ENCODE measurements at regions not wholly inside any gene's neighbourhood (a gene's known extent, or its start where the extent isn't known, plus 50 kb on each side); places are given as distances from the start of the nearest gene placed in this dataset.

DNA sequence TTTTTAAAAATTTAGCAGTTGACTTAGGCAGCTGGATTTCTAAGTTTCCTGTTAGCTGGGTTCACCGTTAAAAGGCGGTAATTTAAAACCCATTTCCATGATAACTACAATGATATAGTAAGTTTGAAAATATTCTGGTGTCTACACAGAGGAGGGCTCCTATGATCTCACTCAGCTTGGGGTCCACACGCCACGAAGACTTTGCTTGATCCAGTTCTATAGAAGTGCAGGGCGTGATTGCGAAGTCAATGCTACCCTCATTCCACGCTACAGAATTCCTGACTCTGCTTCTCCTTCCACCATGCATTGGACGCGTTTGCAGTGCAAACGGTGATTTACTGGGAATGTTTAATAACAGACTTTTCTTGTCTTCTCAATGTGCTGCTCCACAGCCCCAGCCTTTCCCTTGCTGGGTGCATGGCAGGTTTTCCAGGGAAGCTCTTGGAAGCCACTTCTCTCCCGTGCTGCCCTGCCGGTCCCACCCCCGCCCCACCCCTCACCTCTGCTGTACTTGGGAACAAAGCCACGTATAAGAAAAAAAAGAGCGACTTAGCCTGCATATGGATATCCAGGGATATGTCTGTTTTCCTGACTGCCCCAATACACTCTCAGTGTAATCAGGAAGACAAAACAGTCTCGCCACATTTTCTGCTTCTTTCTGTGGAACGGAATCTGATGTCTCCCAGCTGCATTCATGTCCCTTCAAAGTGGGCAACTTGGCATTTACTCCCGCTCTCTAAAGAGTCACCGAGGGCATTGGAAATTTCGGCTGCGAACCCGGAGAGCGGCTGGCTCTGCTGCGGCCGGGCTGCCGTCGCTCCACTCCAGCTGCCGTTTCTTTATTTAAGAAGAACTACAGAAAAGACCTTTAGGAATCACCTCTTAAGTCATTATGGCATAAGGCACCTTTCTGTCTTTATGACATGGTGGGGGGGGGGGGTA is 434.4 kb upstream of the MGMT start:
- DNase-seq (ENCODE audit: low read depth), result no peak
- H3K4me3 ChIP-seq (replicated peaks; ENCODE audit: low read depth, low read length), result no peak overlapping the region
- TF ChIP-seq, protein P1, sequence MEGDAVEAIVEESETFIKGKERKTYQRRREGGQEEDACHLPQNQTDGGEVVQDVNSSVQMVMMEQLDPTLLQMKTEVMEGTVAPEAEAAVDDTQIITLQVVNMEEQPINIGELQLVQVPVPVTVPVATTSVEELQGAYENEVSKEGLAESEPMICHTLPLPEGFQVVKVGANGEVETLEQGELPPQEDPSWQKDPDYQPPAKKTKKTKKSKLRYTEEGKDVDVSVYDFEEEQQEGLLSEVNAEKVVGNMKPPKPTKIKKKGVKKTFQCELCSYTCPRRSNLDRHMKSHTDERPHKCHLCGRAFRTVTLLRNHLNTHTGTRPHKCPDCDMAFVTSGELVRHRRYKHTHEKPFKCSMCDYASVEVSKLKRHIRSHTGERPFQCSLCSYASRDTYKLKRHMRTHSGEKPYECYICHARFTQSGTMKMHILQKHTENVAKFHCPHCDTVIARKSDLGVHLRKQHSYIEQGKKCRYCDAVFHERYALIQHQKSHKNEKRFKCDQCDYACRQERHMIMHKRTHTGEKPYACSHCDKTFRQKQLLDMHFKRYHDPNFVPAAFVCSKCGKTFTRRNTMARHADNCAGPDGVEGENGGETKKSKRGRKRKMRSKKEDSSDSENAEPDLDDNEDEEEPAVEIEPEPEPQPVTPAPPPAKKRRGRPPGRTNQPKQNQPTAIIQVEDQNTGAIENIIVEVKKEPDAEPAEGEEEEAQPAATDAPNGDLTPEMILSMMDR (IDR thresholded peaks at IDR 0.05; ENCODE audit: low read length, missing control alignments), result no peak

DNA sequence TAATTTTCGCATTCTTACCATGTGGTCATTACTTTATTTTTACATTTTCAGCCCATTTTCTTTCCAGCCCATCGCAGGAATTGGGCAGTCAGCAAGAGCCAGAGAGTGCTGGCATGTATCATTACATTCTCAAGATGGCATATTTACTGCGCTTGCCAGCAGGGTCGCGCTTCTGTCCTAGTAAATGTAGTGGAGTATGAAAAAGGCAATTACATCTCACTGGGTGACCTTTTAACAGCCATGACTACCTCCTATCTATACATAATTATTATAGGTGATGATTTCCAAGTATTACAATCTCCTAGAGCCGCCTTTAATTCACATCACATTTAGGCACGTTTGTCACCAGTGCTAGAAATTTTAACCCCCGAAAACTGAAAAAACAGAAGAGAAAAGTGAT is 433.7 kb upstream of the MGMT start:
- DNase-seq (ENCODE audit: low read depth), result no peak
- no peak overlapping the region for H3K4me3 ChIP-seq (replicated peaks; ENCODE audit: low read depth, low read length)
- TF ChIP-seq, protein P1 (IDR thresholded peaks at IDR 0.05; ENCODE audit: low read length, missing control alignments), result no peak

DNA sequence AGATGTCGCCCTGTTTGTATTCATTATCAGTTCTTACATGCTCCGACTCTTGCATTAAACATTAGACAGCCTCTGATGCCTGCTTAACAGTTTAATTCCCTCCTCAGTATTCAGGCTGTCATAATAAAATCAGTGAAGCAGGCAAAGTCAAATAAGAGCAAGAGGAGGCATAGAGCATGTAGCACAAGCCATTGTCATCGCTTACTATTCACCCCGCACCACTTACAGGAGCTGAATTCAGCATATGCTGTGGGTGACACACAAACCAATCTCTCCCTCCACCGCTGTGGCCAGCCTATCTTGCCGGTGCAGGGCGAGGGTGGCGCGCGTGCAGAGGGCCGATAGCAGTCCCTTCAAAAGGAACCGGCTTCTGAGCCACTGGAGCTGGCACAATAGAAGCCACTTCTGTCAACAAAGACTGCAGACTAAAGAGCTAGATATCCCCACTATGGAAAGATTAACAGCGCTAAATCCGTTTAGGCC is 433.2 kb upstream of the MGMT start:
- no peak overlapping the region for H3K4me3 ChIP-seq (replicated peaks; ENCODE audit: low read depth, low read length)
- DNase-seq (ENCODE audit: low read depth), result no peak
- TF ChIP-seq, protein P1 (IDR thresholded peaks at IDR 0.05; ENCODE audit: low read length, missing control alignments), result no peak

DNA sequence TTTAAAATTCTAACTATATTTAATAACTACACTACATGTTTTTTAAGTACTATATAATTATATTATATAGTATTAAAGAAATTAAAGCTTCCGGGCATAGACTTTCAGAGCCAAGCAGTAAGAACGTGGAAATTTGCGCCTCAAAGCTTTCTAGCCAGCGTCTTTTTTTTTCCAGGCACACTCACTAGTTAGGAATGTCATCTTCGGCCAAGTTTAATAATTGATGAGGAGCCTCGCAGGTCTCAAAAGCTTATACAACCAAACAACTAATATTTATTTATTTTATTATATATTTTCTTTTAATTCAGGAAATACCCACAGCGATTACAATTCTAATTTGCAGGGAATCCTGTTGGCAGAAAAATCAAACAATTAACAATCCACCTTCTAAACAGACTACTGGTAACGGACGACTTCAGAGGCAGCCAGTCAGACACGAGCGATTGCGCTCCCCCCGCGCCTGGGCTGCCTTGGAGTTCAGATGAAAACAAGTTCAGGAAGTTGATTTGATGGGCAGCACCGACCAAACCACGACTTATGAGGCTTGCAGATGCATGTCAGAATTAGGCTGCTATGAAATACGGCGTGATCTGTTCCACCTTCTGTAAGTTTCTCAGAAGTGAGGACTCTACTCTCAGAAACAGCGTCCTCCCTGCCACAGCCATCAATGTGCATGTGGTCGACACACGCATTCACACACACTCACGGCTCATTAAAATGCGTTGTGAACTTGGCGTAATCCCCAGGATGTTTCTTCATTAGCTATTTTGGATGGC is 431.8 kb upstream of the MGMT start:
- TF ChIP-seq, protein P1 (IDR thresholded peaks at IDR 0.05; ENCODE audit: low read length, missing control alignments), result no peak
- DNase-seq (ENCODE audit: low read depth), result no peak
- no peak overlapping the region for H3K4me3 ChIP-seq (replicated peaks; ENCODE audit: low read depth, low read length)

DNA sequence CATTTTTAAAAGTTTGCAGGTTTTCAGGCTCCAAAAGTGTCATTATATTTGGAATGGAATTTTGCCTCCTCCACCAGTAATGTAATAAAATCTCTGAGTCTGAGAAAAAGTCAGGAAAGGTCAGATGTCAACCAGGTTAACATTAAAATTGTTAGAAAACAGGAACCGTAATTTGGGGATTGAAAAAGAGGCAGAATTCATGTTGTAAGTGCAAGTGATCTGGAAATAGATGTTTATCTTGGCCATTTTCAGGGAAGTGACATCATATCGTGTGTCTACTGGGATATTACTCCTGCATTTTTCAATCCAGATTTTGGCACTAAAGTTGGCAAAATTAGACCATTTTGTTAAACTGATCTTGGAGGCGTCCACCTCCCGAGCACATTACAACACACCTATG is 428.5 kb upstream of the MGMT start:
- no peak overlapping the region for H3K4me3 ChIP-seq (replicated peaks; ENCODE audit: low read depth, low read length)
- DNase-seq (ENCODE audit: low read depth), result peak; percentile 18
- TF ChIP-seq, protein P1 (IDR thresholded peaks at IDR 0.05; ENCODE audit: low read length, missing control alignments), result no peak

DNA sequence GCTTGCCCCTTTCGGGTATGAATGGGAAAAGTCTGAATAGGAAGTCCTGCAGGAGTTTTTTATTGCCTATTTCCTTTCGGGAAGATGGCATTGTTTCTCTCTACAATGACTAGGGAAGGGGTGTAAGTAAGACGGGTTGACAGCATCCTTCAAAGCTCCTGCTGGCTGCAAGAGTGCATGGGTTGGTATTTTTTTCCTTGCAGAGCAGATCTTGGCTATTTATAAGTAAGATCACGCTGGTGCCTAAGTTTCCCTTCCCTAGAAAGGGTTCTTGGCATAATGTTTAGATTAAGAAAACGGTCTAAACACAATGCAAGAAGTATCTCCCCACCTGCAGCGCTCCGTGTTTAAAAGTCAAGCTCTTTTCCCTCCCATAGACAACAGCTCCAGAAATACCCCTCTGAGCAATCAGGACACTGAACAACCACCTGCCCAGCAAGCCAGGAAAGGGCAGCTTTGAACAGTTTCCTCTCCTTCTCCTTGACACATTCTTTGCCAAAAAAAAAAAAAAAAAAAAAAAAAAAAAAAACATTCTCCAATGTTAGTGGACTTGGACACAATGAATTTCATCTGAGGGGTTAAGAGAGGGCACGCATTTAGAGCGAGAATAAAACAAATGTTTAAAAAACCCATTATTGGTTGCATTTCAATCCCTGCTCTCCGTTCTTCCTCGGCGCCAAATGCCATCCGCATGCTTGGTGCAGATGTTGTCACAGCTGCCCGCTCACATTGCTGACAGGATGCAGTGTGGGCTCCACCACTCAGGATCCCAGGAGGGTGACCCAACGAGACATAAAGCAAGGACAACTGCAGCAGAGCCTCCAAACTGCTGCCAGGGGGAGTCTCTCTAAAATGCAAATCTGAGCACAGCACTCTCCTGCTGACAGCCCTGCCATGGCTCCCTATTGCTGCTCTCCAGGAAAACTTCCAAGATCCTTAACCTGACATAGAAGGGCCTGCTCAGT is 427.4 kb upstream of the MGMT start:
- DNase-seq (ENCODE audit: low read depth), result no peak
- TF ChIP-seq, protein P1 (IDR thresholded peaks at IDR 0.05; ENCODE audit: low read length, missing control alignments), result no peak
- no peak overlapping the region for H3K4me3 ChIP-seq (replicated peaks; ENCODE audit: low read depth, low read length)

Measured in fibroblast of pulmonary artery (primary cell).